HUES6 (cell line): ENCODE measurements at regions not wholly inside any gene's neighbourhood (a gene's known extent, or its start where the extent isn't known, plus 50 kb on each side); places are given as distances from the start of the nearest gene placed in this dataset.
"Not testable (repeated sequence)": the region's sequence is repeated elsewhere in the genome, so short reads cannot be mapped to it uniquely, and the experiment has no call there.

Experiments used
- H3K27ac ChIP-seq: 2 replicates; pipeline ENCODE4 v1.7.0; 2013; ENCODE audit warnings: low read depth, mild to moderate bottlenecking, low read length, inconsistent platforms
- H3K27me3 ChIP-seq: 2 replicates; pipeline ENCODE4 v1.6.1; 2013; ENCODE audit warnings: low read length; ENCODE audit not compliant: control insufficient read depth, insufficient read depth
- H3K36me3 ChIP-seq: 2 replicates; pipeline ENCODE4 v1.6.1; 2013; ENCODE audit warnings: low read length; ENCODE audit not compliant: control insufficient read depth, insufficient read depth
- H3K4me1 ChIP-seq: 2 replicates; pipeline ENCODE4 v1.6.1; 2013; ENCODE audit warnings: low read length; ENCODE audit not compliant: control insufficient read depth, insufficient read depth
- H3K4me3 ChIP-seq: 2 replicates; pipeline ENCODE4 v1.5.1; 2013; ENCODE audit warnings: low read depth, low read length
- H3K9ac ChIP-seq: one replicate; pipeline ENCODE4 v1.6.1; 2013; ENCODE audit warnings: mild to moderate bottlenecking, low read length
- H3K9me3 ChIP-seq: 2 replicates; pipeline ENCODE4 v1.6.1; 2013; ENCODE audit warnings: low read depth, low read length; ENCODE audit not compliant: control insufficient read depth, insufficient read depth

DNA sequence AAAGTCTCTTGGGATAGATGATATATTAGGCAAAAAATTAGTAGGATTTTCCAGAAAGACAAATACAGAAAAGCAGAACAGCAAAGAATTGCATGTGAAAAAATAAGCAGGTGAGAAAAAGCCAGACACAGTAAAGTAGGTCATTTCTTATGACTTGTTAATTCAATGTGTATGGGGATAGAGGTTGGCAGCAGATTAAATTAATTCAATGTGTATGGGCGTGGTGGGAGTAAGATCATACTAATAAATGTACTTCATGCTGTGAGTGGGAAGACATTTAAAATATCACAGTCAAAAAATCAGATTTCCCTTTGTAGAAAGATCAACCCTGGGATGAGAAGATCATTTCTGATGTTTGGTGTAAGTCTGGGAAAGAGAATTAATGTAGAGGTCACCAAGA is 1146.4 kb upstream of the INTU start:
- Histone ChIP-seq H3K27ac (no peak overlapping the region), H3K9me3 (no peaks in the 10 kb centered on the region), H3K4me3 (no peak overlapping the region), H3K36me3 (no peaks in the 10 kb centered on the region), H3K9ac (no peak overlapping the region), H3K27me3 (no peaks in the 10 kb centered on the region), H3K4me1 (no peaks in the 10 kb centered on the region)

DNA sequence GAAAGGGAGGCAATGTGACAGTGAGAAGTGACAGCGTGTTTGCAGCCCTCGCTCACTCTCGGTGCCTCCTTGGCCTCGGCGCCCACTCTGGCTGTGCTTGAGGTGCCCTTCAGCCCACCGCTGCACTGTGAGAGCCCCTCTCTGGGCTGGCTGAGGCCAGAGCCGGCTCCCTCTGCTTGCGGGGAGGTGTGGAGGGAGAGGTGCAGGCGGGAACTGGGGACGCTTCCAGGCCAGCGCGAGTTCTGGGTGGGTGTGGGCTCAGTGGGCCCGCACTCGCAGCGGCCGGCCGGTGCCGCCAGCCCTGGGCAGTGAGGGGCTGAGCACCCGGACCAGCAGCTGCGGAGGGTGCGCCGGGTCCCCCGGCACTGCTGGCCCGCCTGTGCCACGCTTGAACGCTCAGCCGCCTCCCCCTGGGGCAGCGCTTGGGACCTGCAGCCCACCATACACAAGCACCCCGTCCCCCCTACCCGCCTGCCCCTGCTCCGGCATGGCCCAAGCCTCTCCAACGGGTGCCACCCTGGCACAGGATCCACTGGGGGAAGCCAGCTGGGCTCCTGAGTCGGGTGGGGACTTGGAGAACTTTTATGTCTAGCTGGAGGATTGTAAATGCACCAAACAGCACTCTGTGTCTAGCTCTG is 1142.8 kb upstream of the INTU start:
- no peak overlapping the region for H3K27ac ChIP-seq
- H3K4me1 ChIP-seq: no peaks in the 10 kb centered on the region

GRCh38 chr4:126495163-126495752 is 1137.5 kb upstream of the INTU start:
- Histone ChIP-seq H3K9me3 (no peaks in the 10 kb centered on the region), H3K4me1 (no peaks in the 10 kb centered on the region), H3K4me3 (no peak overlapping the region), H3K9ac (no peak overlapping the region), H3K36me3 (no peaks in the 10 kb centered on the region), H3K27ac (no peak overlapping the region), H3K27me3 (no peaks in the 10 kb centered on the region)

More for the DNA sequence above, 1142.8 kb upstream of the INTU start:
- no peaks in the 10 kb centered on the region for H3K27me3 ChIP-seq
- H3K9ac ChIP-seq: no peak overlapping the region
- H3K9me3 ChIP-seq: no peaks in the 10 kb centered on the region
- no peak overlapping the region for H3K4me3 ChIP-seq
- H3K36me3 ChIP-seq: no peaks in the 10 kb centered on the region

GRCh38 chr4:126512979-126513378 is 1119.8 kb upstream of the INTU start:
- Histone ChIP-seq H3K36me3 (no peaks in the 10 kb centered on the region), H3K4me1 (no peaks in the 10 kb centered on the region), H3K9ac (no peak overlapping the region), H3K9me3 (no peaks in the 10 kb centered on the region), H3K27me3 (no peaks in the 10 kb centered on the region), H3K27ac (no peak overlapping the region), H3K4me3 (no peak overlapping the region)

DNA sequence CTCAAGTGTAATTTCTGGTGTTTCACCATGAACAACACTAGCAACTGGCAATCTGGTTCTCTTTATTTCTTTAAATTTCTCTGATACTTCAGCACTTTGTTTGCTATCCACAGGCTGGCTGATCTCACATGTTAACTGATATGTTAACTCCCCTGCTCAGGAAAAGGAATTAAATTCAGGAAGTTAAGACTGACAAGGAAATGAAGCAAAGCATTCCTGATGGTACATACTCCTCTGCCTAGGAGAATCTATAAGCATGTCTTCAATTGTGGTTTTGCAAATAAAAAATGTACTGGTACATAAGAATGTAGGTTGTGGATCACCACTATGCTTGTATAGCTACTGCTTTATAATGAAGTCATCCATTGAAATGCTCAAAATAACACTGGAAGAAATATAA is 1119.2 kb upstream of the INTU start:
- Histone ChIP-seq H3K4me1 (no peaks in the 10 kb centered on the region), H3K27ac (no peak overlapping the region), H3K9me3 (no peaks in the 10 kb centered on the region), H3K36me3 (no peaks in the 10 kb centered on the region), H3K27me3 (no peaks in the 10 kb centered on the region), H3K9ac (no peak overlapping the region), H3K4me3 (no peak overlapping the region)

GRCh38 chr4:126520731-126521130 is 1112.0 kb upstream of the INTU start:
- H3K27ac ChIP-seq: no peak overlapping the region
- H3K36me3 ChIP-seq: no peaks in the 10 kb centered on the region
- H3K27me3 ChIP-seq: no peaks in the 10 kb centered on the region
- no peaks in the 10 kb centered on the region; the same call in none of the 2 replicates for H3K9me3 ChIP-seq
- no peak overlapping the region for H3K9ac ChIP-seq
- H3K4me3 ChIP-seq: no peak overlapping the region
- no peaks in the 10 kb centered on the region for H3K4me1 ChIP-seq

DNA sequence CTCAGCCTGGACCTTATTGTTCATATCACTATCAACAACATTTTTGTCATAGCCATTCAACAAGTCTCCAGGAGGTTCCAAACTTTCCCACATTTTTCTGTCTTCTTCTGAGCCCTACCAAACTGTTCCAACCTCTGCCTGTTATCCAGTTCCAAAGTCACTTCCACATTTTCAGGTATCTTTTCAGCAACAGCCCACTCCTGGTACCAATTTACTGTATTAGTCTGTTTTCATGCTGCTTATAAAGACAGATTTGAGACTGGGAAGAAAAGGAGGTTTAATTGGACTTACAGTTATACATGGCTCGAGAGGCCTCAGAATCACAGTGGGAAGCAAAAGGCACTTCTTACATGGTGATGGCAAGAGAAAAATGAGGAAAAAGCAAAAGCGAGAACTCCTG is 1107.4 kb upstream of the INTU start:
- not testable (repeated sequence) for H3K36me3 ChIP-seq, H3K27me3 ChIP-seq, H3K4me1 ChIP-seq, H3K4me3 ChIP-seq, H3K27ac ChIP-seq, H3K9me3 ChIP-seq, H3K9ac ChIP-seq

DNA sequence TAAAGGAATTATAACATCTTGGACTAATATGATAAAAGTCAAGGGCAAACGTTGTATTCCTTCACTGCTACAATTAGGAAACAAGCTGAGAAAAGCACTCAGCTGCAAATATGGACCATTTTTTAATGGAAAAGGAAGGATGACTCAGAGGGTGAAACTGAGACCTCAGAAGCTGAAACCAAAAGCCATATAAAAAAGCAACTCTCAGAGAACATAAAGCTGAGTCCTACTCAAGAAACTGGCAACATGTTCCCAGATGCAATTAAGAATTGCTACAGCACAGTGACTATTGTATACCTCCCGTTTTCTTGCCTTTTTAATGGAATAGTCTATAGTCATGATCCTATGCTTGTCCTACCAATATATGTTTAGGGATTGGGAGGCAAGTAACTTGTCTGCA is 1106.4 kb upstream of the INTU start:
- no peaks in the 10 kb centered on the region for H3K36me3 ChIP-seq
- no peak overlapping the region for H3K4me3 ChIP-seq
- no peaks in the 10 kb centered on the region for H3K4me1 ChIP-seq
- no peak overlapping the region for H3K27ac ChIP-seq
- no peak overlapping the region for H3K9ac ChIP-seq
- peaks cover 4% of the 10 kb centered on the region for H3K9me3 ChIP-seq
- H3K27me3 ChIP-seq: no peaks in the 10 kb centered on the region

DNA sequence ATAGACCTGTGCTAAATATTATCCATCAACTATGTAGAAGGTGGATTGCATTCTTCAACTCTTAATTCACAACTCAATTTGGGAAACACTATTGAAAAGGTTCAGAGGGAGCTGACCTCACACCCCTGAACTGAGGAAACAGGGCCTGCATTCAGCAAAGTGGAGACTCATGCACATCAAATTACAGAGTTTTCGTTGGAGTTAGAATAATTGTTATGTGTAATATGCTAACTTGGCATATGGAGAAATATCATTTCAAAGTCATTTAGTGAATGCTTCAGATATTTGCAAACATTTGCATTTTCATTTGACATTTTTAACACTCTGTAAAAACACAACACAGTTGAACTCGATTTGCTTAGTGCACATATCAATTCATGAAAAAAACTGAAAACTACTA is 1102.8 kb upstream of the INTU start:
- Histone ChIP-seq H3K27me3 (no peaks in the 10 kb centered on the region), H3K9me3 (peaks cover 4% of the 10 kb centered on the region), H3K36me3 (no peaks in the 10 kb centered on the region), H3K4me3 (no peak overlapping the region), H3K9ac (no peak overlapping the region), H3K27ac (no peak overlapping the region), H3K4me1 (no peaks in the 10 kb centered on the region)

- 0 out of 2 replicates have a peak, but pooled peaks cover 1% of the 10 kb centered on the region for H3K9me3 ChIP-seq
- H3K27ac ChIP-seq: no peak overlapping the region
- no peaks in the 10 kb centered on the region for H3K36me3 ChIP-seq
- H3K9ac ChIP-seq: no peak overlapping the region
- no peaks in the 10 kb centered on the region for H3K27me3 ChIP-seq
- no peaks in the 10 kb centered on the region for H3K4me1 ChIP-seq
- H3K4me3 ChIP-seq: no peak overlapping the region
Observed at GRCh38 chr4:126530996-126531585, 1101.7 kb upstream of the INTU start.

DNA sequence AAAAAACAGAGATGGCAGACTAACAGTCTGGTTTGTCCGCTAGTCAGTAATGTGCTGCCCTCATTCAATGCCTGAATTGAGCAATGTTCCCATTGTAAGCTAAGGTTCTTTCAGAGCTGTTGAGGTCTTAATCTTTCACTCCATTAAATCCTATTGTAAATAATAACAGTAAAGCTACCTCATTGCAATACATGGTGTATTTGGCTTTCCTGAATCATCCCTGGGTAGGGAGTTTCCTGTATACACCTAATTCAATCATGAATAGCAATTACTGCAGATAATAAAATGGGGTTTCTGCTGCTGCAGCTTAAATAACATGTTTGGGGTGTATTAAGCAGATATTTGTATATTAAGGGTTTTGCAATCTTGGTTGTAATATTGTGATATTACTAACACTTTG is 1100.2 kb upstream of the INTU start:
- Histone ChIP-seq H3K4me1 (no peaks in the 10 kb centered on the region), H3K9ac (no peak overlapping the region), H3K4me3 (no peak overlapping the region), H3K27ac (no peak overlapping the region), H3K9me3 (no peaks in the 10 kb centered on the region), H3K36me3 (no peaks in the 10 kb centered on the region), H3K27me3 (no peaks in the 10 kb centered on the region)
